ENCODE measurements at regions not wholly inside any gene's neighbourhood (a gene's known extent, or its start where the extent isn't known, plus 50 kb on each side); places are given as distances from the start of the nearest gene placed in this dataset.

DNA sequence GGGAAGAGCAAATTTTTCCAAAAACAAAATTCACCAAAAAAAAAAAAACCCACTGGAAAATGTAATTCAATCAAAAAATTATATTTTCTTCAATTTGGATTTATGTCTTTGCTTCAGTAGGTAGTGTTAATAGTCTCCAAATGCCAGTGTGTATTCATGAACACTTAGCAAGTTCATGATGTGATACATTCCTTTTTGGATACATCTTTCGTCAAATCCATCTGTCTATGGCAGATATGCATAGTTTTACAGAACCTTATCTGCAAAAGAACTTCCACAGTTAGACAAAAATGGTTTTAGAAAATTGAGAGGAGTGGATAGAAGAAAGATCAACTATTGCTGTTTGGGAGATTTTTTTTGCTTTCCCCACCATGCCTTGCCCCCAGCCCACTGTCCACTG, 214.6 kb downstream of the DEPDC1B start:
- no peak overlapping the region for H3K4me3 ChIP-seq (ENCODE audit: low read depth, low read length)
- H3K36me3 ChIP-seq (ENCODE audit: control insufficient read depth, insufficient read depth, low read length): no peaks in the 10 kb centered on the region
- no TSS peak for BruUV-seq (replicated peaks)
- H3K27me3 ChIP-seq (replicated peaks; ENCODE audit: control insufficient read depth, insufficient read depth, low read length): no peaks in the 10 kb centered on the region
- H3K27me3 Mint-ChIP-seq (ENCODE audit: insufficient read depth, unreplicated experiment): no peaks in the 10 kb centered on the region
- TF ChIP-seq, protein P1, sequence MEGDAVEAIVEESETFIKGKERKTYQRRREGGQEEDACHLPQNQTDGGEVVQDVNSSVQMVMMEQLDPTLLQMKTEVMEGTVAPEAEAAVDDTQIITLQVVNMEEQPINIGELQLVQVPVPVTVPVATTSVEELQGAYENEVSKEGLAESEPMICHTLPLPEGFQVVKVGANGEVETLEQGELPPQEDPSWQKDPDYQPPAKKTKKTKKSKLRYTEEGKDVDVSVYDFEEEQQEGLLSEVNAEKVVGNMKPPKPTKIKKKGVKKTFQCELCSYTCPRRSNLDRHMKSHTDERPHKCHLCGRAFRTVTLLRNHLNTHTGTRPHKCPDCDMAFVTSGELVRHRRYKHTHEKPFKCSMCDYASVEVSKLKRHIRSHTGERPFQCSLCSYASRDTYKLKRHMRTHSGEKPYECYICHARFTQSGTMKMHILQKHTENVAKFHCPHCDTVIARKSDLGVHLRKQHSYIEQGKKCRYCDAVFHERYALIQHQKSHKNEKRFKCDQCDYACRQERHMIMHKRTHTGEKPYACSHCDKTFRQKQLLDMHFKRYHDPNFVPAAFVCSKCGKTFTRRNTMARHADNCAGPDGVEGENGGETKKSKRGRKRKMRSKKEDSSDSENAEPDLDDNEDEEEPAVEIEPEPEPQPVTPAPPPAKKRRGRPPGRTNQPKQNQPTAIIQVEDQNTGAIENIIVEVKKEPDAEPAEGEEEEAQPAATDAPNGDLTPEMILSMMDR (IDR thresholded peaks at IDR 0.05; ENCODE audit: insufficient read depth in 1 of 2, low read depth in 1 of 2, low read length in 1 of 2, severe bottlenecking in 1 of 2, unreplicated experiment in 1 of 2): no peak
- ChIA-PET CTCF (no interaction called here), POLR2A (no interaction called here)
- no peak overlapping the region for H3K4me3 Mint-ChIP-seq (ENCODE audit: unreplicated experiment)
- H3K36me3 Mint-ChIP-seq (ENCODE audit: insufficient read depth, unreplicated experiment): no peaks in the 10 kb centered on the region
- no peak overlapping the region for H3K27ac Mint-ChIP-seq (ENCODE audit: unreplicated experiment)
- DNase-seq: no peak
- intact Hi-C loops (cut with micrococcal nuclease; ENCODE audit: unreplicated experiment): loop anchor here (5.0 kb wide), 1 partner anchor 33 kb away; no protein-coding TSS in a partner anchor
- no peaks in the 10 kb centered on the region for H3K9me3 ChIP-seq
- peaks cover 3% of the 10 kb centered on the region; the same call in 1 of the 2 replicates for H3K4me1 ChIP-seq
- no peaks in the 10 kb centered on the region for H3K9me3 Mint-ChIP-seq (ENCODE audit: unreplicated experiment)
- peaks cover 11% of the 10 kb centered on the region for H3K4me1 Mint-ChIP-seq (ENCODE audit: low read depth, unreplicated experiment)

DNA sequence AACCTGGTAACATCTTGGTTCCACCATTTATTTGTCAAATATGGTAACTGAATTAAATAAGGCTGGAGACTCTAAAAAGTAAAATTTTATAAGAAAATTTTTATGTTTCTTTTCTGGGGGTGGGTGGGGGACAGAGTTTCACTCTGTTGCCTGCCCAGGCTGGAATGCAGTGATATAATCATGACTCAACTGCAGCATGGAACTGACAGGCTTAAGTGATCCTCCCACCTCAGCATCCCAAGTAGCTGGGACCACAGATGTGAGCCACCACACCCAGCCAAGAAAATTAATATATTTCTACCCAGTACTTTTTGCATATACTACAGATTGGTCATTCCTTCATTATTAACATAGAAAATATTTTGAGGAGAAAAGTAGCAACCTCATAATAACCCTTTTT, 216.9 kb downstream of the DEPDC1B start:
- CTCF ChIA-PET: no interaction called here
- Histone ChIP-seq H3K27me3 (replicated peaks; ENCODE audit: control insufficient read depth, insufficient read depth, low read length) (no peaks in the 10 kb centered on the region), H3K36me3 (ENCODE audit: control insufficient read depth, insufficient read depth, low read length) (no peaks in the 10 kb centered on the region), H3K4me1 (no peaks in the 10 kb centered on the region), H3K4me3 (ENCODE audit: low read depth, low read length) (no peak overlapping the region), H3K9me3 (no peaks in the 10 kb centered on the region)
- no peaks in the 10 kb centered on the region for H3K36me3 Mint-ChIP-seq (ENCODE audit: insufficient read depth, unreplicated experiment)
- H3K4me1 Mint-ChIP-seq (ENCODE audit: low read depth, unreplicated experiment): peaks cover under 1% of the 10 kb centered on the region
- POLR2A ChIA-PET: no interaction called here
- intact Hi-C loops (cut with micrococcal nuclease; ENCODE audit: unreplicated experiment): no loop called here
- H3K27ac Mint-ChIP-seq (ENCODE audit: unreplicated experiment): no peak overlapping the region
- no peak for DNase-seq
- H3K9me3 Mint-ChIP-seq (ENCODE audit: unreplicated experiment): no peaks in the 10 kb centered on the region
- H3K4me3 Mint-ChIP-seq (ENCODE audit: unreplicated experiment): no peak overlapping the region
- no peaks in the 10 kb centered on the region for H3K27me3 Mint-ChIP-seq (ENCODE audit: insufficient read depth, unreplicated experiment)
- TF ChIP-seq, protein P1 (IDR thresholded peaks at IDR 0.05; ENCODE audit: insufficient read depth in 1 of 2, low read depth in 1 of 2, low read length in 1 of 2, severe bottlenecking in 1 of 2, unreplicated experiment in 1 of 2): no peak
- BruUV-seq (replicated peaks): no TSS peak

- Mint-ChIP-seq H3K27ac (ENCODE audit: unreplicated experiment) (no peak overlapping the region), H3K27me3 (ENCODE audit: insufficient read depth, unreplicated experiment) (no peaks in the 10 kb centered on the region), H3K9me3 (ENCODE audit: unreplicated experiment) (no peaks in the 10 kb centered on the region), H3K4me1 (ENCODE audit: low read depth, unreplicated experiment) (no peaks in the 10 kb centered on the region), H3K36me3 (ENCODE audit: insufficient read depth, unreplicated experiment) (no peaks in the 10 kb centered on the region), H3K4me3 (ENCODE audit: unreplicated experiment) (no peak overlapping the region)
- TF ChIP-seq, protein P1 (IDR thresholded peaks at IDR 0.05; ENCODE audit: insufficient read depth in 1 of 2, low read depth in 1 of 2, low read length in 1 of 2, severe bottlenecking in 1 of 2, unreplicated experiment in 1 of 2): no peak
- DNase-seq: no peak
- Histone ChIP-seq H3K4me1 (no peaks in the 10 kb centered on the region), H3K9me3 (no peaks in the 10 kb centered on the region), H3K4me3 (ENCODE audit: low read depth, low read length) (no peak overlapping the region), H3K27me3 (replicated peaks; ENCODE audit: control insufficient read depth, insufficient read depth, low read length) (no peaks in the 10 kb centered on the region), H3K36me3 (ENCODE audit: control insufficient read depth, insufficient read depth, low read length) (no peaks in the 10 kb centered on the region)
- POLR2A ChIA-PET: no interaction called here
- BruUV-seq (replicated peaks): no TSS peak
- CTCF ChIA-PET: no interaction called here
- intact Hi-C loops (cut with micrococcal nuclease; ENCODE audit: unreplicated experiment): no loop called here
These were observed 217.7 kb downstream of the DEPDC1B start for GRCh38 chr5:60482301-60482700.
